ENCODE measurements at regions not wholly inside any gene's neighbourhood (a gene's known extent, or its start where the extent isn't known, plus 50 kb on each side); places are given as distances from the start of the nearest gene placed in this dataset.
A peak's percentile ranks its signal among the peaks of the same experiment; 100 is the strongest.

DNA sequence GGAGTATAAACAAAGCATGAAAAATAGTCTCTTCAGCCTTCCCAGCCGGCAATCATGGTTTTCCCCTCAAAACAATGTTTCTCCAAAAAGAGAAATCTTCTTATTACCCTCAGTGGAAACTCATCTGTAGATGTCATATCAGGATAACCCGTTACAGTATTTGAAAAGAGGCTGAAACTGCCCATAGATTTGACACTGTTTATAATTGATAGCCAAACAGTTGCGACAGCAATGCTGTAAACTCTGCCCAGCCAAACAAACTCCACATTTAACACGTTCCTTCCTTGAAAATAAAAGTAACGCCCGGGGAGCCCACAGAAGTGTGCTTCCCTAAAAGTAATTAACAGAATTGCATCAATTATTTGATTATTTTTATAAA, 201.3 kb upstream of the FOXN3 start:
- Histone ChIP-seq H3K4me2 (peak overlapping the region; percentile 89), H2AFZ (ENCODE audit: low read depth) (peak overlapping the region; percentile 76)
- TF ChIP-seq, protein P1, sequence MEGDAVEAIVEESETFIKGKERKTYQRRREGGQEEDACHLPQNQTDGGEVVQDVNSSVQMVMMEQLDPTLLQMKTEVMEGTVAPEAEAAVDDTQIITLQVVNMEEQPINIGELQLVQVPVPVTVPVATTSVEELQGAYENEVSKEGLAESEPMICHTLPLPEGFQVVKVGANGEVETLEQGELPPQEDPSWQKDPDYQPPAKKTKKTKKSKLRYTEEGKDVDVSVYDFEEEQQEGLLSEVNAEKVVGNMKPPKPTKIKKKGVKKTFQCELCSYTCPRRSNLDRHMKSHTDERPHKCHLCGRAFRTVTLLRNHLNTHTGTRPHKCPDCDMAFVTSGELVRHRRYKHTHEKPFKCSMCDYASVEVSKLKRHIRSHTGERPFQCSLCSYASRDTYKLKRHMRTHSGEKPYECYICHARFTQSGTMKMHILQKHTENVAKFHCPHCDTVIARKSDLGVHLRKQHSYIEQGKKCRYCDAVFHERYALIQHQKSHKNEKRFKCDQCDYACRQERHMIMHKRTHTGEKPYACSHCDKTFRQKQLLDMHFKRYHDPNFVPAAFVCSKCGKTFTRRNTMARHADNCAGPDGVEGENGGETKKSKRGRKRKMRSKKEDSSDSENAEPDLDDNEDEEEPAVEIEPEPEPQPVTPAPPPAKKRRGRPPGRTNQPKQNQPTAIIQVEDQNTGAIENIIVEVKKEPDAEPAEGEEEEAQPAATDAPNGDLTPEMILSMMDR (conservative IDR thresholded peaks at IDR 0.05; ENCODE audit: low read depth, low read length): no peak

DNA sequence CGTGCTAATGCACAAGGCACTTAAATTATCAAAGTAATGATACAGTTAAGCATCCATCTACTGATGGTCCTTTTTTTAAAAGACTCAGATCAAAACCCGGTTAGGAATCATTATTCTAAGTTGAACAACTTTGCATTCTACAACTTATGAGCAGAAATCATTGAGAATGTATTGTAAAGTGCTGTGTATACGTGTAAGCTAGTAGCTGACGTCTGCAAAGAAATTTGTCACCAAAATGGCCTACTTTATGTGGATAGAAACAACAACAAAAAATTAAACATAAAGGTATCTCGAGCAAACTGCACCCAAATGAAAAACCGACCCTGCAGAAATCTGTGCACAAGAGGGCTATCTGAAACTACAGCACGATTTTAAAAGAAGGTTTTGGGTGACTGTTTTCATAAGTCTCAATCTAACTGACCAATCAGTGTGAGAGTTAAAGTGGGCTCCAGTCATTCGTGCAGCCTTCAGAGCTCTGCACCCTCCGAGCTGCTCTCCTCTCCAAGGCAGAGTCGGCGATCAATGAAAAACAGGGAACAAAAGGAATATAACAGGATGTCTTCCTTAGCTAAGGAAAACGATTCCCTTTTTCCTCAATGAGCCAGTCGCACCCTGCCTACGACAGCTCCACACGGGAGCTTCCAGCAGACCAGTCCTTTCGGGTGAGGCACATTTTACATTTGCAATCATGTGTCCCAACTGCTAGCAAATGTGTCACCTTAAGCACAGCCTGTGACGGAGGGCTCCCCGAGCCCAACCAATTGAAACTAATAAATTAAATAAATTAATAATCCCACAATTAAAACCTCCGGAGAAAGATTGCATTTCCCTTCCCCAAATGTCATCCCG, 200.7 kb upstream of the FOXN3 start:
- no peaks in the 10 kb centered on the region for H3K79me2 ChIP-seq (ENCODE audit: insufficient read depth, low read depth)
- TF ChIP-seq, protein P1 (conservative IDR thresholded peaks at IDR 0.05; ENCODE audit: low read depth, low read length): no peak
- no peaks in the 10 kb centered on the region for H4K20me1 ChIP-seq (ENCODE audit: insufficient read depth)
- peaks cover 25% of the 10 kb centered on the region for H3K4me1 ChIP-seq (ENCODE audit: low read depth, poor library complexity, severe bottlenecking)
- H3K36me3 ChIP-seq (ENCODE audit: insufficient read depth): no peaks in the 10 kb centered on the region
- peak overlapping the region; percentile 76 for H2AFZ ChIP-seq (ENCODE audit: low read depth)
- H3K9ac ChIP-seq: peak overlapping the region; percentile 83
- no peaks in the 10 kb centered on the region for H3K27me3 ChIP-seq (ENCODE audit: insufficient read depth, low read depth)
- peak overlapping the region; percentile 89 for H3K4me2 ChIP-seq
- peak overlapping the region; percentile 69 for H3K27ac ChIP-seq
- no peak overlapping the region for H3K4me3 ChIP-seq (IDR thresholded peaks at IDR 0.05; ENCODE audit: insufficient read depth, low read depth, low read length)

More for the DNA sequence above, 201.3 kb upstream of the FOXN3 start:
- no peaks in the 10 kb centered on the region for H3K79me2 ChIP-seq (ENCODE audit: insufficient read depth, low read depth)
- peaks cover 25% of the 10 kb centered on the region for H3K4me1 ChIP-seq (ENCODE audit: low read depth, poor library complexity, severe bottlenecking)
- H3K27me3 ChIP-seq (ENCODE audit: insufficient read depth, low read depth): no peaks in the 10 kb centered on the region
- H3K9ac ChIP-seq: peak overlapping the region; percentile 83
- peak overlapping the region; percentile 69 for H3K27ac ChIP-seq
- no peak overlapping the region for H3K4me3 ChIP-seq (IDR thresholded peaks at IDR 0.05; ENCODE audit: insufficient read depth, low read depth, low read length)
- H4K20me1 ChIP-seq (ENCODE audit: insufficient read depth): no peaks in the 10 kb centered on the region
- H3K36me3 ChIP-seq (ENCODE audit: insufficient read depth): no peaks in the 10 kb centered on the region

DNA sequence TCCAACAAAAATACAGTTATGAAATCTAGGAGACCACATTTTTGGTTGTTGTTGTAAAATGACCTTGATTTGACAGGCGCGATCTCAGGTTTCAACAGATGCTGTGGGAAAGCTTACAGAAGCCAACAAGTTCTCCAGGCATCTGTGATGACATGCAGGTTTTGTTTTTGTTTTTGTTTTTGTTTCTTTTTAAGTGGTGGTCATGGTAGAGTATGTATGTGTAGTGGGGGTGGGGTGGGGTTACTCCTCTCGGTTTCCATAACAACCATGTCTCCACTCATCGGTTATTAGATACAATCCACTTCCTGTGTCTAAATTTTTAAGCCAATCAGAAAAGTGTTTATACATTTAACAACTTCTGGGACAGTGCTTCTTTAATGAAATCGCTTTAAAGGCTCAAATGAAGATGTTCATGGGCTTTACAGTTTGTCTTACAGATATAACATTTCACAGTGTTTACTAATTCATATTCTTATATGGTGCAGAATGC, 199.9 kb upstream of the FOXN3 start:
- H3K4me2 ChIP-seq: peak overlapping the region; percentile 89
- peak overlapping the region; percentile 69 for H3K27ac ChIP-seq

GRCh38 chr14:89616425-89616824, 199.4 kb upstream of the FOXN3 start:
- H3K9ac ChIP-seq: peak overlapping the region; percentile 27; the same call in 1 of the 2 replicates
- H3K79me2 ChIP-seq (ENCODE audit: insufficient read depth, low read depth): no peaks in the 10 kb centered on the region
- peak overlapping the region; percentile 47 for H3K27ac ChIP-seq
- no peaks in the 10 kb centered on the region for H4K20me1 ChIP-seq (ENCODE audit: insufficient read depth)
- H3K4me2 ChIP-seq: peak overlapping the region; percentile 89; the same call in 1 of the 2 replicates
- H2AFZ ChIP-seq (ENCODE audit: low read depth): no peak overlapping the region
- H3K4me1 ChIP-seq (ENCODE audit: low read depth, poor library complexity, severe bottlenecking): peaks cover 25% of the 10 kb centered on the region
- no peaks in the 10 kb centered on the region for H3K27me3 ChIP-seq (ENCODE audit: insufficient read depth, low read depth)
- H3K36me3 ChIP-seq (ENCODE audit: insufficient read depth): no peaks in the 10 kb centered on the region
- TF ChIP-seq, protein P1 (conservative IDR thresholded peaks at IDR 0.05; ENCODE audit: low read depth, low read length): no peak
- H3K4me3 ChIP-seq (IDR thresholded peaks at IDR 0.05; ENCODE audit: insufficient read depth, low read depth, low read length): no peak overlapping the region

More for the DNA sequence above, 199.9 kb upstream of the FOXN3 start:
- no peaks in the 10 kb centered on the region for H4K20me1 ChIP-seq (ENCODE audit: insufficient read depth)
- H3K36me3 ChIP-seq (ENCODE audit: insufficient read depth): no peaks in the 10 kb centered on the region
- H3K27me3 ChIP-seq (ENCODE audit: insufficient read depth, low read depth): no peaks in the 10 kb centered on the region
- no peak overlapping the region for H3K4me3 ChIP-seq (IDR thresholded peaks at IDR 0.05; ENCODE audit: insufficient read depth, low read depth, low read length)
- H3K79me2 ChIP-seq (ENCODE audit: insufficient read depth, low read depth): no peaks in the 10 kb centered on the region
- peak overlapping the region; percentile 83; the same call in 1 of the 2 replicates for H3K9ac ChIP-seq
- TF ChIP-seq, protein P1 (conservative IDR thresholded peaks at IDR 0.05; ENCODE audit: low read depth, low read length): no peak
- peaks cover 25% of the 10 kb centered on the region for H3K4me1 ChIP-seq (ENCODE audit: low read depth, poor library complexity, severe bottlenecking)
- no peak overlapping the region for H2AFZ ChIP-seq (ENCODE audit: low read depth)
